SU-DHL-6 (cell line): ENCODE measurements at regions not wholly inside any gene's neighbourhood (a gene's known extent, or its start where the extent isn't known, plus 50 kb on each side); places are given as distances from the start of the nearest gene placed in this dataset.

Experiments
- H2AFZ ChIP-seq: fragments of 200-600 bp; sonication (generic); 2 replicates; pipeline ENCODE4 v1.6.1; 2014; ENCODE audit warnings: low read depth, mild to moderate bottlenecking, moderate library complexity, mixed read lengths, antibody characterized with exemption, low read length; ENCODE audit not compliant: severe bottlenecking
- H3F3A ChIP-seq: fragments of 200-600 bp; shearing (Covaris generic); 2 replicates; pipeline ENCODE4 v1.6.0; 2016; ENCODE audit warnings: antibody characterized with exemption, mild to moderate bottlenecking; ENCODE audit not compliant: insufficient read depth
- H3K27ac ChIP-seq: fragments of 200-600 bp; sonication (generic); 2 replicates; pipeline ENCODE4 v1.5.1; 2016; ENCODE audit warnings: low read depth, mild to moderate bottlenecking, low read length, moderate library complexity, mixed read lengths
- H3K27me3 ChIP-seq: fragments of 200-600 bp; sonication (generic), shearing (Covaris generic); 2 replicates; pipeline ENCODE4 v1.6.0; 2014; ENCODE audit warnings: mild to moderate bottlenecking, low read length
- H3K36me3 ChIP-seq: fragments of 200-600 bp; sonication (generic); 2 replicates; pipeline ENCODE4 v1.6.1; 2014; ENCODE audit warnings: mild to moderate bottlenecking, low read length, mixed read lengths
- H3K4me2 ChIP-seq: fragments of 300-600, 200-600 bp; shearing (Covaris generic), sonication (generic); 2 replicates; pipeline ENCODE4 v1.6.0; 2014; ENCODE audit warnings: low read length, low read depth, mild to moderate bottlenecking; ENCODE audit not compliant: poor library complexity, severe bottlenecking
- H3K4me3 ChIP-seq: fragments of 200-600 bp; sonication (generic); 2 replicates; pipeline ENCODE4 v1.5.1; 2014; ENCODE audit warnings: antibody characterized with exemption, low read length, mild to moderate bottlenecking, mixed read lengths; ENCODE audit not compliant: insufficient read depth, poor library complexity, severe bottlenecking
- H3K79me2 ChIP-seq: fragments of 200-600 bp; sonication (generic); 2 replicates; pipeline ENCODE4 v1.6.1; 2014; ENCODE audit warnings: mild to moderate bottlenecking, low read length, moderate library complexity; ENCODE audit not compliant: insufficient read depth
- H3K9ac ChIP-seq: fragments of 200-600 bp; sonication (generic); 2 replicates; pipeline ENCODE4 v1.7.0; 2014; ENCODE audit warnings: mild to moderate bottlenecking, low read length
- H3K9me2 ChIP-seq: fragments of 200-600 bp; sonication (generic); replicated peaks from 2 replicates; pipeline ENCODE4 v1.6.1; 2014; ENCODE audit warnings: low read length; ENCODE audit not compliant: insufficient read depth
- H3K9me3 ChIP-seq: fragments of 200-600 bp; sonication (generic); 2 replicates; pipeline ENCODE4 v1.6.1; 2014; ENCODE audit warnings: low read length, mixed read lengths; ENCODE audit not compliant: insufficient read depth
- H4K20me1 ChIP-seq: fragments of 200-600 bp; sonication (generic); 2 replicates; pipeline ENCODE4 v1.6.1; 2014; ENCODE audit warnings: low read depth, mild to moderate bottlenecking, antibody characterized with exemption, low read length, moderate library complexity, mixed read lengths
- EZH2phosphoT487 ChIP-seq: fragments of 200-600 bp; sonication (generic), shearing (Covaris generic); conservative IDR thresholded peaks from 2 replicates; pipeline ENCODE4 v1.6.1; 2018; ENCODE audit warnings: mild to moderate bottlenecking, antibody characterized with exemption, low read length, moderate library complexity, mixed read lengths
- TF ChIP-seq, protein P1 (sequence below): fragments of 200-600 bp; sonication (generic); IDR thresholded peaks from one replicate; pipeline ENCODE4 v1.5.1; 2017; ENCODE audit warnings: antibody characterized with exemption, mild to moderate bottlenecking, low read length, moderate library complexity; ENCODE audit not compliant: insufficient read depth, poor library complexity, severe bottlenecking

DNA sequence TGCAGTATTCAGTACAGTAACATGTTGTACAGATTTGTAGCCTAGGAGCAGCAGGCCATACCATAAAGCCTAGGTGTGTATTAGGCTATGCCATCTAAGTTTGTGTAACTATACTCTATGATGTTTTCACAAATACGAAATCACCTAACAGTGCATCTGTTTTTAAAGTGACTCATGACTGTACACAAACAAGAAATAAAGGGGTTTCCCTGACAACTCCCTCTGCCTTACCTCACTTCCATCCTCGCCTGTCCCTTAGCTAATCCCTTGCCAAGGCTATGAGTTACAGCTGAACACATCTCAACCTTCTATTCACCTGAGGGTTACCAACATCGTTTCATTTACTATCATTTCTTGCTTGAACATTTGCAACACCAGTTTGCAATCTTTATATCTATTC, 78.6 kb upstream of the RPRM start:
- no peak for TF ChIP-seq EZH2phosphoT487
- TF ChIP-seq, protein P1, sequence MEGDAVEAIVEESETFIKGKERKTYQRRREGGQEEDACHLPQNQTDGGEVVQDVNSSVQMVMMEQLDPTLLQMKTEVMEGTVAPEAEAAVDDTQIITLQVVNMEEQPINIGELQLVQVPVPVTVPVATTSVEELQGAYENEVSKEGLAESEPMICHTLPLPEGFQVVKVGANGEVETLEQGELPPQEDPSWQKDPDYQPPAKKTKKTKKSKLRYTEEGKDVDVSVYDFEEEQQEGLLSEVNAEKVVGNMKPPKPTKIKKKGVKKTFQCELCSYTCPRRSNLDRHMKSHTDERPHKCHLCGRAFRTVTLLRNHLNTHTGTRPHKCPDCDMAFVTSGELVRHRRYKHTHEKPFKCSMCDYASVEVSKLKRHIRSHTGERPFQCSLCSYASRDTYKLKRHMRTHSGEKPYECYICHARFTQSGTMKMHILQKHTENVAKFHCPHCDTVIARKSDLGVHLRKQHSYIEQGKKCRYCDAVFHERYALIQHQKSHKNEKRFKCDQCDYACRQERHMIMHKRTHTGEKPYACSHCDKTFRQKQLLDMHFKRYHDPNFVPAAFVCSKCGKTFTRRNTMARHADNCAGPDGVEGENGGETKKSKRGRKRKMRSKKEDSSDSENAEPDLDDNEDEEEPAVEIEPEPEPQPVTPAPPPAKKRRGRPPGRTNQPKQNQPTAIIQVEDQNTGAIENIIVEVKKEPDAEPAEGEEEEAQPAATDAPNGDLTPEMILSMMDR = no peak

DNA sequence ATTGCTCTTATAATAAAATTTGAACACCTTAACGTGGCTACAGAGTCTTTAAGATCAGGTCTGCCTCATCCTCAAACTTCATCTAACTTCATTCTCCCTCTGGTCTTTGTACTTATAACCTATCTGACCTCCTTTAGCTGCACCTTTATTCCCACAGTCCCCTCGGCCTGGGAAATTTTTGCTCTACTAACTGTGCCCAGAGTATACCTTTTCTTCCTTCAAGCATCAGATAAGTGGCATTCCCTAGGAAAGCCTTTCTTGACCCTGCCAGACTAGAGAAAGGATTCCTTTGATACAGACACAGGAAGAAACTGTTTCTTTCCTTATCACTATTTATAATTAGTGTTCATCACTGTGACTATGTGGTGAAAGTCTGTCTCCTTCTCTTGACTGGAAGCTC, 79.2 kb upstream of the RPRM start:
- Histone ChIP-seq H2AFZ (no peak overlapping the region), H3F3A (no peaks in the 10 kb centered on the region), H3K4me2 (no peak overlapping the region), H4K20me1 (no peaks in the 10 kb centered on the region), H3K79me2 (no peaks in the 10 kb centered on the region), H3K9me2 (no peaks in the 10 kb centered on the region), H3K27ac (no peak overlapping the region), H3K4me3 (no peak overlapping the region), H3K36me3 (no peaks in the 10 kb centered on the region), H3K9me3 (no peaks in the 10 kb centered on the region), H3K9ac (no peak overlapping the region), H3K27me3 (no peaks in the 10 kb centered on the region)
- TF ChIP-seq, protein P1 = no peak
- no peak for TF ChIP-seq EZH2phosphoT487

More for the DNA sequence above, 78.6 kb upstream of the RPRM start:
- Histone ChIP-seq H3K9me3 (no peaks in the 10 kb centered on the region), H3K4me2 (no peak overlapping the region), H3K4me3 (no peak overlapping the region), H3K9me2 (no peaks in the 10 kb centered on the region), H4K20me1 (no peaks in the 10 kb centered on the region), H3K27me3 (no peaks in the 10 kb centered on the region), H3K27ac (no peak overlapping the region), H3F3A (no peaks in the 10 kb centered on the region), H3K79me2 (no peaks in the 10 kb centered on the region), H3K9ac (no peak overlapping the region), H2AFZ (no peak overlapping the region), H3K36me3 (no peaks in the 10 kb centered on the region)

DNA sequence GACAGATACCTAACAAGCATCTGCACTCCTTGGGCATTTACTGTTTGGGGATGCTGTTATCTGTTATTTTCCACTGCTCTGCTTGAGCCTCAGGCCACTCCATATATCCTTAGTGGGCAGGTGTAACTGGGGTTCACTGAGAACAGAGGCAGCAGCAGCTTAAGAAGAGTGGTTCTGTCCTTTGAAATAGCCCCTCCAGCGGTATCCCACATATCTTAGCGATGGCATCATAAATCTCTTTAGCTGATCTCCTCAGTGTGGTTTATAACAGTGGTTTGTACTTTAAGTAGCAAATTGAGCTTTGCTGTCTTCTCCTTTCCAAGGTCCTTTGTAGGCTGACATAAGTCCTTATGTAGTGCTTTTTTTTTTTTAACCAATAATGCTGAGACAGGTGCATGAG, 79.7 kb upstream of the RPRM start:
- Histone ChIP-seq H3F3A (no peaks in the 10 kb centered on the region), H2AFZ (no peak overlapping the region), H3K4me2 (no peak overlapping the region), H3K4me3 (no peak overlapping the region), H3K9ac (no peak overlapping the region), H3K9me2 (no peaks in the 10 kb centered on the region), H3K27ac (no peak overlapping the region), H3K9me3 (no peaks in the 10 kb centered on the region), H3K79me2 (no peaks in the 10 kb centered on the region), H3K36me3 (no peaks in the 10 kb centered on the region), H4K20me1 (no peaks in the 10 kb centered on the region), H3K27me3 (no peaks in the 10 kb centered on the region)
- TF ChIP-seq, protein P1 = no peak
- TF ChIP-seq EZH2phosphoT487 = no peak

DNA sequence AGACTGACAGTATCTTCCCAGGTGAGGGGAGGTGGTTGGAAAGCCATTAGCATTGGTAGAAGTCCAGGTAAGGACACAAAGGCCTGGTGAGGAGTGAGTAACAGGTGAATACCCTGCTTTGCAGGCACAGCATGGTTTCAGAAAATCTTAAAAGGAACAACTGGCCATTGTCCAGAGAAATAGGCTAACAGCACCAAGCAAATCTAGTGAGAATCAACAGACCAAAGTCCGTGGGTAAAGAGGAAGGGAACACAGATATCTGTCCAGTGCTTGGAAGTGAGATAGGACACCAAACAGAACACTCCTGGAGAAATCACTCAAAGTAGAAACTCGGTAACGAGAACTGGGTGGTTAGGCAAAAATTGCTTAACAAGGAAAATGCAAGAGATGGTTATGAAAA, 88.8 kb upstream of the RPRM start:
- Histone ChIP-seq H3K4me2 (no peak overlapping the region), H4K20me1 (no peaks in the 10 kb centered on the region), H3K9me2 (no peaks in the 10 kb centered on the region), H2AFZ (no peak overlapping the region), H3K9me3 (no peaks in the 10 kb centered on the region), H3K9ac (no peak overlapping the region), H3K79me2 (no peaks in the 10 kb centered on the region), H3K27ac (peak overlapping the region; percentile 64), H3F3A (no peaks in the 10 kb centered on the region), H3K4me3 (no peak overlapping the region), H3K27me3 (no peaks in the 10 kb centered on the region), H3K36me3 (no peaks in the 10 kb centered on the region)
- TF ChIP-seq, protein P1 = no peak
- no peak for TF ChIP-seq EZH2phosphoT487
